ENCODE measurements at regions not wholly inside any gene's neighbourhood (a gene's known extent, or its start where the extent isn't known, plus 50 kb on each side); places are given as distances from the start of the nearest gene placed in this dataset.

- Histone ChIP-seq H3K4me3 (ENCODE audit: low read length) (no peak overlapping the region), H3K27ac (ENCODE audit: low read length) (no peak overlapping the region), H3K4me1 (ENCODE audit: control insufficient read depth, insufficient read depth, low read length) (no peaks in the 10 kb centered on the region), H3K9me3 (ENCODE audit: control insufficient read depth, low read depth, low read length) (no peaks in the 10 kb centered on the region), H3K36me3 (ENCODE audit: control insufficient read depth, insufficient read depth, low read length) (no peaks in the 10 kb centered on the region), H3K27me3 (ENCODE audit: control insufficient read depth, insufficient read depth, low read length) (no peaks in the 10 kb centered on the region)
- WGBS (ENCODE audit: insufficient coverage, low lambda C conversion rate) = 91% methylated on average over 1 of the region's 1 CpG
- DNase-seq = peak in 1 of 2 donors; percentile 20
Observed at GRCh38 chr12:24177889-24178288, 228.4 kb upstream of the SOX5 start.

GRCh38 chr12:24175929-24176328 is 226.5 kb upstream of the SOX5 start:
- DNase-seq = peak; percentile 40 to 70
- no peaks in the 10 kb centered on the region for H3K36me3 ChIP-seq (ENCODE audit: control insufficient read depth, insufficient read depth, low read length)
- peak overlapping the region; percentile 83 for H3K27ac ChIP-seq (ENCODE audit: low read length)
- WGBS (ENCODE audit: insufficient coverage, low lambda C conversion rate) = 53% methylated on average over 2 of the region's 4 CpGs
- no peak overlapping the region for H3K4me3 ChIP-seq (ENCODE audit: low read length)
- H3K27me3 ChIP-seq (ENCODE audit: control insufficient read depth, insufficient read depth, low read length) = no peaks in the 10 kb centered on the region
- H3K9me3 ChIP-seq (ENCODE audit: control insufficient read depth, low read depth, low read length) = no peaks in the 10 kb centered on the region
- no peaks in the 10 kb centered on the region for H3K4me1 ChIP-seq (ENCODE audit: control insufficient read depth, insufficient read depth, low read length)

GRCh38 chr12:24175284-24175683 is 225.8 kb upstream of the SOX5 start:
- Histone ChIP-seq H3K4me1 (ENCODE audit: control insufficient read depth, insufficient read depth, low read length) (no peaks in the 10 kb centered on the region), H3K36me3 (ENCODE audit: control insufficient read depth, insufficient read depth, low read length) (no peaks in the 10 kb centered on the region), H3K27me3 (ENCODE audit: control insufficient read depth, insufficient read depth, low read length) (no peaks in the 10 kb centered on the region), H3K27ac (ENCODE audit: low read length) (peak overlapping the region; percentile 83), H3K4me3 (ENCODE audit: low read length) (no peak overlapping the region), H3K9me3 (ENCODE audit: control insufficient read depth, low read depth, low read length) (no peaks in the 10 kb centered on the region)
- WGBS (ENCODE audit: insufficient coverage, low lambda C conversion rate) = no CpG with 5 or more reads among the region's 2 CpGs
- peak; percentile 58 to 77 for DNase-seq

GRCh38 chr12:24173067-24173466 is 223.6 kb upstream of the SOX5 start:
- no peak overlapping the region for H3K27ac ChIP-seq (ENCODE audit: low read length)
- H3K9me3 ChIP-seq (ENCODE audit: control insufficient read depth, low read depth, low read length) = no peaks in the 10 kb centered on the region
- H3K27me3 ChIP-seq (ENCODE audit: control insufficient read depth, insufficient read depth, low read length) = no peaks in the 10 kb centered on the region
- no peaks in the 10 kb centered on the region for H3K36me3 ChIP-seq (ENCODE audit: control insufficient read depth, insufficient read depth, low read length)
- H3K4me1 ChIP-seq (ENCODE audit: control insufficient read depth, insufficient read depth, low read length) = no peaks in the 10 kb centered on the region
- no peak for DNase-seq
- H3K4me3 ChIP-seq (ENCODE audit: low read length) = no peak overlapping the region
- no CpG with 5 or more reads among the region's 7 CpGs for WGBS (ENCODE audit: insufficient coverage, low lambda C conversion rate)

GRCh38 chr12:24172773-24173066 is 223.2 kb upstream of the SOX5 start:
- H3K36me3 ChIP-seq (ENCODE audit: control insufficient read depth, insufficient read depth, low read length) = no peaks in the 10 kb centered on the region
- no peaks in the 10 kb centered on the region for H3K4me1 ChIP-seq (ENCODE audit: control insufficient read depth, insufficient read depth, low read length)
- no peak overlapping the region for H3K4me3 ChIP-seq (ENCODE audit: low read length)
- DNase-seq = no peak
- no peak overlapping the region for H3K27ac ChIP-seq (ENCODE audit: low read length)
- H3K27me3 ChIP-seq (ENCODE audit: control insufficient read depth, insufficient read depth, low read length) = no peaks in the 10 kb centered on the region
- H3K9me3 ChIP-seq (ENCODE audit: control insufficient read depth, low read depth, low read length) = no peaks in the 10 kb centered on the region

- H3K27me3 ChIP-seq (ENCODE audit: control insufficient read depth, insufficient read depth, low read length) = no peaks in the 10 kb centered on the region
- no peaks in the 10 kb centered on the region for H3K36me3 ChIP-seq (ENCODE audit: control insufficient read depth, insufficient read depth, low read length)
- H3K4me1 ChIP-seq (ENCODE audit: control insufficient read depth, insufficient read depth, low read length) = no peaks in the 10 kb centered on the region
- H3K27ac ChIP-seq (ENCODE audit: low read length) = no peak overlapping the region
- no peaks in the 10 kb centered on the region for H3K9me3 ChIP-seq (ENCODE audit: control insufficient read depth, low read depth, low read length)
- H3K4me3 ChIP-seq (ENCODE audit: low read length) = no peak overlapping the region
- DNase-seq = no peak
- 88% methylated on average over 6 of the region's 13 CpGs for WGBS (ENCODE audit: insufficient coverage, low lambda C conversion rate)
Observed at GRCh38 chr12:24172031-24172772, 222.7 kb upstream of the SOX5 start.

- WGBS (ENCODE audit: insufficient coverage, low lambda C conversion rate) = no CpG with 5 or more reads among the region's 2 CpGs
Observed at GRCh38 chr12:24155042-24155441, 205.6 kb upstream of the SOX5 start.

GRCh38 chr12:24153079-24153478 is 203.6 kb upstream of the SOX5 start:
- no peak overlapping the region for H3K27ac ChIP-seq (ENCODE audit: low read length)
- DNase-seq = no peak
- WGBS (ENCODE audit: insufficient coverage, low lambda C conversion rate) = 83% methylated on average over 1 of the region's 2 CpGs
- H3K36me3 ChIP-seq (ENCODE audit: control insufficient read depth, insufficient read depth, low read length) = no peaks in the 10 kb centered on the region
- H3K4me1 ChIP-seq (ENCODE audit: control insufficient read depth, insufficient read depth, low read length) = no peaks in the 10 kb centered on the region
- H3K4me3 ChIP-seq (ENCODE audit: low read length) = no peak overlapping the region
- no peaks in the 10 kb centered on the region for H3K27me3 ChIP-seq (ENCODE audit: control insufficient read depth, insufficient read depth, low read length)
- no peaks in the 10 kb centered on the region for H3K9me3 ChIP-seq (ENCODE audit: control insufficient read depth, low read depth, low read length)

More at GRCh38 chr12:24155042-24155441, 205.6 kb upstream of the SOX5 start:
- no peak for DNase-seq
- Histone ChIP-seq H3K36me3 (ENCODE audit: control insufficient read depth, insufficient read depth, low read length) (no peaks in the 10 kb centered on the region), H3K27me3 (ENCODE audit: control insufficient read depth, insufficient read depth, low read length) (no peaks in the 10 kb centered on the region), H3K4me3 (ENCODE audit: low read length) (no peak overlapping the region), H3K27ac (ENCODE audit: low read length) (no peak overlapping the region), H3K9me3 (ENCODE audit: control insufficient read depth, low read depth, low read length) (no peaks in the 10 kb centered on the region), H3K4me1 (ENCODE audit: control insufficient read depth, insufficient read depth, low read length) (no peaks in the 10 kb centered on the region)

- 79% methylated on average over 2 of the region's 3 CpGs for WGBS (ENCODE audit: insufficient coverage, low lambda C conversion rate)
- no peaks in the 10 kb centered on the region for H3K36me3 ChIP-seq (ENCODE audit: control insufficient read depth, insufficient read depth, low read length)
Observed at GRCh38 chr12:24152270-24152669, 202.8 kb upstream of the SOX5 start.

GRCh38 chr12:24143928-24144327 is 194.5 kb upstream of the SOX5 start:
- Histone ChIP-seq H3K36me3 (ENCODE audit: control insufficient read depth, insufficient read depth, low read length) (no peaks in the 10 kb centered on the region), H3K4me1 (ENCODE audit: control insufficient read depth, insufficient read depth, low read length) (no peaks in the 10 kb centered on the region), H3K27me3 (ENCODE audit: control insufficient read depth, insufficient read depth, low read length) (no peaks in the 10 kb centered on the region), H3K9me3 (ENCODE audit: control insufficient read depth, low read depth, low read length) (peaks cover 6% of the 10 kb centered on the region), H3K4me3 (ENCODE audit: low read length) (no peak overlapping the region), H3K27ac (ENCODE audit: low read length) (no peak overlapping the region)
- DNase-seq = no peak

More at GRCh38 chr12:24152270-24152669, 202.8 kb upstream of the SOX5 start:
- Histone ChIP-seq H3K4me1 (ENCODE audit: control insufficient read depth, insufficient read depth, low read length) (no peaks in the 10 kb centered on the region), H3K9me3 (ENCODE audit: control insufficient read depth, low read depth, low read length) (no peaks in the 10 kb centered on the region), H3K27me3 (ENCODE audit: control insufficient read depth, insufficient read depth, low read length) (no peaks in the 10 kb centered on the region), H3K4me3 (ENCODE audit: low read length) (no peak overlapping the region), H3K27ac (ENCODE audit: low read length) (no peak overlapping the region)
- peak in 1 of 2 donors; percentile 10 for DNase-seq

- no peak overlapping the region for H3K4me3 ChIP-seq (ENCODE audit: low read length)
- H3K4me1 ChIP-seq (ENCODE audit: control insufficient read depth, insufficient read depth, low read length) = no peaks in the 10 kb centered on the region
- H3K36me3 ChIP-seq (ENCODE audit: control insufficient read depth, insufficient read depth, low read length) = no peaks in the 10 kb centered on the region
- H3K27ac ChIP-seq (ENCODE audit: low read length) = no peak overlapping the region
- H3K27me3 ChIP-seq (ENCODE audit: control insufficient read depth, insufficient read depth, low read length) = no peaks in the 10 kb centered on the region
- 73% methylated on average over 3 of the region's 9 CpGs for WGBS (ENCODE audit: insufficient coverage, low lambda C conversion rate)
- DNase-seq = no peak
- peaks cover 6% of the 10 kb centered on the region for H3K9me3 ChIP-seq (ENCODE audit: control insufficient read depth, low read depth, low read length)
Observed at GRCh38 chr12:24139035-24139434, 189.6 kb upstream of the SOX5 start.
